Stimulated activated CD4-positive, alpha-beta T cell treated with anti-CD3 and anti-CD28 coated beads, Interleukin-1b, Interleukin-23, amount 100 ng/mL, for 1 hour (primary cell): ENCODE measurements at regions not wholly inside any gene's neighbourhood (a gene's known extent, or its start where the extent isn't known, plus 50 kb on each side); places are given as distances from the start of the nearest gene placed in this dataset.

Experiments
- DNase-seq, 2 donors: peaks; one replicate each; pipeline ENCODE4 v3.0.0-alpha.2; 2020; ENCODE audit warnings: low read depth in 2 of 2

DNA sequence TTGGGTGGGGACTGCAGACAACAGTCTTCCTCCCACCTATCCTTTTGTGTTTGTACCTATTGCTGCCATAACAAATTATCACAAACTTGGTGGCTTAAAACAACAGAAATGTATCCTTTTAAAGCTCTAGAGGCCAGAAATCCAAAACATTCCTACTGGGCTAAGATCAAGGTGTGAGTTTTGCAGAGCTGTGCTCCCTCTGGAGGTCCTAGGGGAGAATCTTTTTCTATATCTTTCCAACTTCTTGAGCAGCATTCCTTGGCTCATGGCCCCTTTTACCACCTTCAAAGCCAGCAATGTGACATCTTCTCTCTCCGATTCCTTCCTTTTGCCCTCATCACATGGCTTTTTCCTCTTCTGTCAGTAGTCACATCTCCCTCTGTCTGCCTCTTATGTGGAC is 190.6 kb downstream of the TTC8 start:
- DNase-seq: no peak

DNA sequence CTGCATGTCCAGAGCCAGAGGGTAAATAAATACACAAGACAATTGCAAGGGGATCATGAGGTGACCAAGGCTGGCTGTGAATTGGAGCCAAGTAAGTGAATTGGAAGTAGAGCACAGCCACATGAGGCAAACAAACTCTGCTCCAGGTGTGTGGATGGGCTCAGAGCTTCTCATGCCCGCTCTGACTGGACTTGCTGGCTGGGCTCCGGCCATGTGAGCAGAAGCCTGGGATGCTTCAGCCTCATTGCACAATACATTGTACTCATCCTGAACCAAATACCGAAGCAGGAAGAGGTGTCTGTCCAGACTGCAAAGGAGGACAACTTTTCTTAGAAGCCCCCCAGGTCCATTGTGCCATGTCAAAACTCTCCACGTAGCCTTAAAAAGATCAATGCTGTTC is 193.0 kb downstream of the TTC8 start:
- DNase-seq: no peak

- no peak for DNase-seq
Measured at GRCh38 chr14:89022274-89022673, 197.8 kb downstream of the TTC8 start.

- DNase-seq: no peak
Measured at GRCh38 chr14:89024691-89025090, 200.2 kb downstream of the TTC8 start.

DNA sequence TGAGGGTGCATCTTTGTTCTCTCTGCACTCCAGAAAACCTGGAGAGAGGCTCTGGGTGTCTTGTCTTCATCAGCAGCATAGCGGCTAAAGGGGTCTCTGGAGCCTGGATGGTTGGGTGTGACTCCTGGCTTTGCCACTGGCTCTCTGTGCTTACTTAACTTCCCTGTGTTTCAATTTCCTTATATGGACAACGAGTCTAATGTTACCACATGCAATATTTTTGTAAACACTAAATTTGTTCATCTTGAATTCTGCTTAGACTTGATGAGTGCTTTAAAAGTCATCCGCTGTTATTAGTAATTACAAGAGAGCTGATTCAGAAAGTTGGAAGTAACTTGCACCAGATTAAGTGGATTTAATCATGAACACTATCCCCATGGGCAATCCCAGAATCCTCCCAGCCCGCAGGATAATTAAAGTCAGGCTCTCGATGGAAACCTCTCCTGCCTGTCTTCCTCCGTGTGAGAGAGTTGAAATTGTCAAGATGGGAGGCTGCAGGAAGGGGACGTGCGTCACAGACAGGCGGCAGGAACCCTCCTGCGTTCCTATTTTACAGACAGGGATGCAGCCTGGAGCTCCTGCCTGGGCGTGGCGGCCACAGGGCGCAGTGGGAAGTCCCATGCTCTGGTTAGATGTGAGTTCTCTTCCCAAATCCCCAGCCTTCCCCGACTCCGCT is 201.2 kb downstream of the TTC8 start:
- DNase-seq: no peak

GRCh38 chr14:89027097-89027740 is 202.8 kb downstream of the TTC8 start:
- DNase-seq: peak in 1 of 2 donors; percentile 39

DNA sequence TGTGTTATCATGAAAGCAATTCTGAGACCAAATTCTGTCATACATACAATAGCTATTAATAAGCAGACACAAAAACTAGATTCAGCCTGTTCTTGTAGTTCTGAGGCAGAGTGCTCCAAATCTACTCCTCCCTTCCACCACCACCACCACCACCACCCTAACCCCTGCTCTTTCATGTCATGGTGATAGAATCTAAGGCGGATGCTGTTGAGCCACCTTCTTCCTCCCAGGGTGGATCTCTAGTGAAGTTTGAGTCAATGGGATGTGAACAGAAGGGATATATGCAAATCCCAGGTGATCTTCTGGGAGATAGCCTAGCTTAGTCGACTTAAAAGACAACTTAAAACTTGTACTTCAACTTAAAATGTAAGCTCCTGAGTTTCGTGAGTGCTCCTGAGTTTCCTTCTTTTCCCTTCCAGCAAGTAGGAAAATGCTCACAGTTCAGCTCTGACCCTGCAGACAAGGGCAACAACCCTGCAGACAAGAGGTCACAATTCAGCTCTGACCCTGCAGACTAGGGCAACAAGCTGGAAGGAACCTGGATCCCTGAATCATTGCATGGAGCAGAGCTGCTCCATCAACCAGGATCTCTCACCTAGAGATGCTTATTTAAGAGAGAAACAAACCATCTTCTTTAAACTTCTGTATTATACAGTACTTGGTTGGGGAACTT is 204.1 kb downstream of the TTC8 start:
- DNase-seq: no peak

- DNase-seq: no peak
Measured at GRCh38 chr14:89029961-89030694, 205.7 kb downstream of the TTC8 start.

DNA sequence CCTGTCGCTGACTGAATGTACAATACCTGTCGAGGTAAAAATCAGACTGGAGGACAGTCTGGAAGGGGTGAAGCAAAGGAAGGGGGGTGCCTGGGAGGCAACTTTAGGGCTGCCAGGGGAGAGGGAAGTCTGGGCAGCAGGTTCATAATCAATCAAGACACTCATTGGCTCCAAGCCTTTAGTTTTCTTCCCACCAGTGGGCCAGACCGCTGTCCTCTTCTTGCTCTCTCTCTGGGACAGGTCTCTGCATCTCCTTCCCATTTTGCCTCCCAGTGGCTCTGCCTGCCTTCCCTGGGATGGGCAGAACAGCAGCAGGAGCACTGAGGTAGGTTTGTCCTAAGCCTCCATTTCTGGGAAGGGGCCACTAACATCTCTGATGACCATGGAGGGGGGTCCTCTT is 206.5 kb downstream of the TTC8 start:
- no peak for DNase-seq

DNA sequence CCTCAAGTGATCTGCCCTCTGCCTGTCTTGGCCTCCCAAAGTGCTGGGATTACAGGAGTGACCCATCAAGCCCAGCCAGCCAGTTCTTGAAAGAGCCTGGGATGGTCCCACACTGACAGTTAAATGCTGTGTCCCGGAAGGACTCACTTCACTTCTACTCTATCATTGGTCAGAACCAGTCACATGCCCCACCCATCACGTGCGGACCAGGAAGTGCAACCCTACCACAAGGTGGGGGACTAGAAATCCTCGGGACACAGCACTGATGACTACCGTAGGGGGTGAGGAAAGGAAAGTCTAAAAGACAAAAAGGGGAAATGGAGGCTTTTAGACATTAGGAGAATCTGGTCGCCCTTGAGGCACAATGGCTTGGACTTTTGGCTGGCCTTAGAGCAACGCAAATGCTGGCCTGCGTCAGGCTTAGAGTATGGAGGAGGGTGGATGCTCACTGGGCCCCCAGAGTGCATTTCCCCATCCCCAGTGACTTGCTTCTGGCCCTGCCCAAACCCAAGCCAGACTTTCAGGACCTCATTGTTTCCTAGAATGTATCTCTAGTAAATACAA is 207.7 kb downstream of the TTC8 start:
- DNase-seq: no peak

DNA sequence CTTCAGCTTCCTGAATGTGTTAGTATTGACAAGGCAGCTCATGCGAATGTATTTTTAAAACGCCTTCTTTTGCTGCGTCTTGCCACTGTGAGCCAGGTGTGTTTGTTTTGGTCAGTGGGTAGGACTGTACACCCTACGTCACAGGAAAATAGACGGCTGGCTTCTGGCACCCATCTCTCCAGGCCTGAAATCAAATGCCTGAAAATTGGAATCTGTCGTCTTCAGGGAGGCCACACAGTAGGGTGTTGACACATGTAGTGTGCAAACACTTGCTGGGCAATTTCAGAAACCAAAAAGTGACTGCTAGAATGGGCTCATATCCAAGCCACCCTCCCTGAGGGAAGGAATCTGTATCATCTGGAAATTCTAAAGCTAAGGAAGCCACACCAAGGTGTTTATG is 209.3 kb downstream of the TTC8 start:
- DNase-seq: no peak

DNA sequence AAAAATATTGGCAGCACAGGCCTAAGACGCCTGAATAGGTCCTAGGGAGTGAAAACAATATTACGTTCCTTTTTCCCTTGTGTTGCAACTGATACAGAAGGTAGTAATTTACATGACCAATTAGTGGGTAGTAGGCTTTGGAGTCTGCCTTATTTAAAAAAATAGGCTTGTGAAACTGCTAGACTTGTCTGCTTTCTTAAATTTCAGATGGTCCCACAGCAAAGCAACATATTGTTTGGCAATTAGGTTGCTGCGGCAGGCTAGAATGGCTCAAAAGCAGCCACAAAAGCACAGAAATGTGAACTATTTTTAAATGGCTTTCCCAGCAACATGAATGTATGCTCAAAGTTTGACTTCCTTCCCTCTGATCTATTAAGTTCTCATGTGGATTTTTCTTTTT is 211.9 kb downstream of the TTC8 start:
- no peak for DNase-seq

DNA sequence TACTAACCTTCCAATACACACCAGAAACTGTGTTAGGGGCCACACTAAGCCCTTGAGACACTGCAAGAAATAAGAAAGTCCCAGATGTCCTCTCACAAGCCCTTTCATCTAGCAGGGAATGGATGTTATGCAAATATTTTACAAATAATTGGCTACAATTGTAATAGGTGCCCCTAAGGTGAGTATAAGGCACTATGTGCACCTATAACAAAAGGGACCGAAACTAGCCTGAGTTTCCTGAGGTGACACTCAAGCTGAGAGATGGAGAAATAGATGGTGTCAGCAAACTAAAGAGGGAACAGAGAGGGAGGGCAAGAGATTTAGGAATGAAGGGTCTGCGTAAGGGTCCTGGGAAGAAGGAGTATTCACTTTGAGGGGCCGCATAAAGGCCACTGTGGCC is 212.6 kb downstream of the TTC8 start:
- no peak for DNase-seq

- no peak for DNase-seq
Measured at GRCh38 chr14:89040080-89040459, 215.6 kb downstream of the TTC8 start.

DNA sequence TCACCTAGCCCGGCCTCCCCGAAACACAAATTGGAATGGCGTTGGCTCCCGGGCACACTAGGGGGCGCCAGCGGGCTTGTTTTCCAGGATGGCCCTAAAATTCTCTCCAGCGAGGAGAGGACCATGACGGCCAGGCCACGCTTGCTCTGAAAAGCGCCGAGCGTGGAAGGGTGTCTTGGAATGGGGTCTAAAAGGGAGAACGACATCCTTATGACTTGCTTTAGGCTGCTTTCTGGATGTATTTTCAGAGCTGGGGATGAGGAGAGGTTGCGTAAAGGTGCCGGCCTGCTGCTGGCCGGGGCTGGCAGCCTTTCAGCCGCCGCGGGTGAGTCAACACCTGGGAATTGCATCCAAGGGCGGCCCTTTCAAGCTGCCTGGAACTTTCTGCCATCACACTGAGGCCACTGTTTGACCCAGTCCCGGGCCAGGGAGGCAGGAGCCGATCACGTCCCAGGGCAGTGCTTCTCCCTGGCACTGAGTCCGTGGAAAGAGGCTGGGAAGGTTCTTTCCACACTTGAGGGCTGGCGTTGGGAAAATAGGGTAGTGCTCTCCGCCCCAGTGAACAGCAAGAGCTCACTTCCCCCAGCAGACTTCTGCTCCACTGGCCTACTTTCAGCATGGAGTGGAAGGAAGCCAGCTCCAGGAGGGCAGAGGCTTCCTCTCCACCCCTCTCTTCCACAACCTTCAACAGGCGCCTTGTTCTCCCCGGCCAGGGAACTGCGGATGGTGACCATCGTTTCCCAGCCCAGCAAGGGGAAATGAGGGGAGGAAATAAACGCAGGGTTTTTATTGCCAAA is 216.2 kb downstream of the TTC8 start:
- peak; percentile 50 to 85 for DNase-seq

- no peak for DNase-seq
Measured at GRCh38 chr14:89041257-89041582, 216.8 kb downstream of the TTC8 start.

DNA sequence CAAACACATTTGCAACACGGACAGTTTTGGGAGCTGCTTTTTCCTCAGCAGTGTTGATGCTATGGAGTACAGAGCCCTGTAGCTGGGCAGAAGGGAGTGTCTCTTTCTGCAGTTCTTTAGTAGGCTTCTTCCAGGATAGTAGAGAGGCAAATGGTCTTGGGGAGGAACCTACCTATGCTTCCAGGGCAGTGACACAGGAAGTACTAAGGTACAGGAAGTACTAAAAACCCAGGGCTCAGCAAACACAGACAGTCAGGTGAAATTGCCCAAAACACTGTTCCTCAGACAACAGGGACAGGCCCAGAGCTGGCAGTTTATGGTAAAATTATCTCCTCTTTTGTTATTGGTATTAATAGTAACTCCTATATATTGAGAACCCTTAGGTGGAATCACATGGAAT is 217.6 kb downstream of the TTC8 start:
- no peak for DNase-seq

- no peak for DNase-seq
Measured at GRCh38 chr14:89053303-89053702, 228.9 kb downstream of the TTC8 start.

DNA sequence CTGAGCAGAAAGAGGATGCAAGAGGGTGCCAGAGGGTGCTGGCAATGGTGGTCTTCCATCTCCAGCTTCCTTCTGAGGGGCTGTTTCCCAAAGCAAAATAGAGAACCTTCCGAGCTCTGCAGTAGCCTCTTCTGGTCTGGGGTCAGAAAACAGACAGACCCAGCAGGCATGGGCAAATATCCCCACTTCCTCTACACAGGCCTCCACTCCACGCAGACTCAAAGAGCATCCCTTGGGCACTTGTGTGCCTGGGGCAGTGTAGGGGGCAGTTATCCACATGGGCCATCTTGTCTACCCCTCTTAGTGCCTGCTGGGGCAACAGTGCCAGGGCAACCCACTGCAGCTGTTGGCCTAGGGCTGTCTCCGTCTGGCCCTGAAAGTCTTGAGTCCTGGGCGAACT is 231.9 kb downstream of the TTC8 start:
- DNase-seq: no peak

- no peak for DNase-seq
Measured at GRCh38 chr14:89058697-89059096, 234.2 kb downstream of the TTC8 start.

GRCh38 chr14:89060191-89060590 is 235.7 kb downstream of the TTC8 start:
- DNase-seq: no peak

- no peak for DNase-seq
Measured at GRCh38 chr14:89061696-89062095, 237.2 kb downstream of the TTC8 start.
